IMR-90 (cell line): ENCODE measurements at regions not wholly inside any gene's neighbourhood (a gene's known extent, or its start where the extent isn't known, plus 50 kb on each side); places are given as distances from the start of the nearest gene placed in this dataset.
"Not testable (repeated sequence)": the region's sequence is repeated elsewhere in the genome, so short reads cannot be mapped to it uniquely, and the experiment has no call there.

Source experiments
- ATAC-seq: fragments of 200-7000 bp; cut with Tn5 transposase; 2 replicates; pipeline ENCODE4 v1.9.1; 2020; ENCODE audit warnings: low read depth, mild to moderate bottlenecking, moderate library complexity
- BruUV-seq: library from RNA; stranded (reverse); fragments of 400-500 nt; replicated peaks from 2 replicates; lab custom pipeline; 2021; lab: Mats Ljungman, UMichigan
- CTCF ChIA-PET: fragments of 300-600 bp; formaldehyde crosslinking; extraction: SDS; loops from one replicate; lab custom pipeline; 2021; ENCODE audit warnings: antibody characterized with exemption; lab: Yijun Ruan, JAX
- POLR2A ChIA-PET: fragments of 300-600 bp; sonication (Branson Sonifier 250); formaldehyde crosslinking; loops from one replicate; lab custom pipeline; 2022; ENCODE audit warnings: antibody characterized with exemption; ENCODE audit not compliant: unreplicated experiment; lab: Charles Lee
- DNase-seq: peaks from one replicate; pipeline ENCODE4 v3.0.0; 2013
- H2AFZ ChIP-seq: replicated peaks from 2 replicates; pipeline ENCODE3; 2013; ENCODE audit warnings: low read length, mild to moderate bottlenecking; ENCODE audit not compliant: poor library complexity
- H2AK5ac ChIP-seq: 2 replicates; pipeline ENCODE4 v1.6.1; 2013; ENCODE audit warnings: low read depth, low read length, inconsistent platforms
- H2AK9ac ChIP-seq: replicated peaks from 2 replicates; pipeline ENCODE3; 2013; ENCODE audit warnings: mild to moderate bottlenecking, low read depth, low read length, moderate library complexity; ENCODE audit not compliant: poor library complexity
- H2BK120ac ChIP-seq: 2 replicates; pipeline ENCODE4 v1.6.1; 2013; ENCODE audit warnings: low read depth, low read length, inconsistent platforms
- H2BK15ac ChIP-seq: 3 replicates; pipeline ENCODE4 v1.6.1; 2013; ENCODE audit warnings: low read depth, low read length, inconsistent platforms
- H2BK20ac ChIP-seq: 2 replicates; pipeline ENCODE4 v1.6.1; 2013; ENCODE audit warnings: low read depth, mild to moderate bottlenecking, inconsistent platforms, low read length, moderate library complexity
- H2BK5ac ChIP-seq: 2 replicates; pipeline ENCODE4 v1.6.1; 2013; ENCODE audit warnings: mild to moderate bottlenecking, low read depth, low read length, inconsistent platforms; ENCODE audit not compliant: poor library complexity, severe bottlenecking
- H3K14ac ChIP-seq: replicated peaks from 2 replicates; pipeline ENCODE4 v1.6.1; 2013; ENCODE audit warnings: low read depth, low read length, inconsistent platforms
- H3K18ac ChIP-seq: 2 replicates; pipeline ENCODE4 v1.6.1; 2013; ENCODE audit warnings: low read depth, low read length, control low read depth
- H3K23ac ChIP-seq: 2 replicates; pipeline ENCODE4 v1.6.1; 2013; ENCODE audit warnings: low read depth, low read length, inconsistent platforms
- H3K27ac ChIP-seq: 2 replicates; pipeline ENCODE4 v1.5.1; 2013; ENCODE audit warnings: mild to moderate bottlenecking, control low read depth, low read length; ENCODE audit not compliant: insufficient read depth
- H3K27me3 ChIP-seq: 2 replicates; pipeline ENCODE4 v1.6.1; 2013; ENCODE audit warnings: low read length; ENCODE audit not compliant: control insufficient read depth, insufficient read depth
- H3K36me3 ChIP-seq: 2 replicates; pipeline ENCODE4 v1.6.1; 2013; ENCODE audit warnings: low read length, mixed read lengths; ENCODE audit not compliant: control insufficient read depth, insufficient read depth
- H3K4ac ChIP-seq: 2 replicates; pipeline ENCODE4 v1.6.1; 2013; ENCODE audit warnings: low read depth, low read length, inconsistent platforms
- H3K4me1 ChIP-seq: 2 replicates; pipeline ENCODE4 v1.6.1; 2013; ENCODE audit warnings: low read length, mixed read lengths; ENCODE audit not compliant: control insufficient read depth, insufficient read depth
- H3K4me2 ChIP-seq: 2 replicates; pipeline ENCODE4 v1.6.1; 2013; ENCODE audit warnings: low read depth, mild to moderate bottlenecking, control low read depth, low read length, moderate library complexity
- H3K4me3 ChIP-seq: 2 replicates; pipeline ENCODE4 v1.5.1; 2013; ENCODE audit warnings: low read depth, mild to moderate bottlenecking, control low read depth, low read length, moderate library complexity; ENCODE audit not compliant: insufficient read depth
- H3K56ac ChIP-seq: 2 replicates; pipeline ENCODE4 v1.6.1; 2013; ENCODE audit warnings: low read length, inconsistent platforms; ENCODE audit not compliant: insufficient read depth; ENCODE audit errors: extremely low read depth
- H3K79me1 ChIP-seq, 2 experiments: 2 replicates each; pipeline ENCODE4 v1.6.1; 2013; ENCODE audit warnings: low read length in 2 of 2, inconsistent platforms in 1 of 2, low read depth in 1 of 2
- H3K9ac ChIP-seq: 2 replicates; pipeline ENCODE4 v1.6.1; 2013; ENCODE audit warnings: low read depth, low read length, control low read depth
- H3K9me1 ChIP-seq: 2 replicates; pipeline ENCODE4 v1.6.1; 2013; ENCODE audit warnings: low read length, inconsistent platforms; ENCODE audit not compliant: insufficient read depth
- H3K9me3 ChIP-seq: 2 replicates; pipeline ENCODE4 v1.6.1; 2013; ENCODE audit warnings: low read length; ENCODE audit not compliant: control insufficient read depth, insufficient read depth
- H4K20me1 ChIP-seq: 2 replicates; pipeline ENCODE4 v1.6.1; 2013; ENCODE audit warnings: low read length, inconsistent platforms; ENCODE audit not compliant: insufficient read depth
- H4K5ac ChIP-seq: 2 replicates; pipeline ENCODE4 v1.6.1; 2013; ENCODE audit warnings: mild to moderate bottlenecking, low read depth, low read length, control low read depth
- H4K8ac ChIP-seq, 2 experiments: 2 replicates each; pipeline ENCODE4 v1.6.1; 2013; ENCODE audit warnings: low read depth in 2 of 2, low read length in 2 of 2, control low read depth in 1 of 2, inconsistent platforms in 1 of 2
- H4K91ac ChIP-seq: 2 replicates; pipeline ENCODE4 v1.6.1; 2013; ENCODE audit warnings: low read depth, low read length, inconsistent platforms; ENCODE audit not compliant: insufficient read depth
- MAZ ChIP-seq: IDR thresholded peaks from 2 replicates; pipeline ENCODE4 v1.6.1; 2012; ENCODE audit warnings: low read depth, mild to moderate bottlenecking, low read length, improper control_type of control experiment, moderate library complexity, borderline replicate concordance
- WGBS, 2 experiments: methylation state at CpG; one replicate each; pipeline versions ENCODE4 v1.1.5 to v1.1.7; 2013; ENCODE audit warnings: missing lambda C conversion rate in 2 of 2; ENCODE audit not compliant: insufficient read length in 1 of 2; ENCODE audit errors: extremely low coverage in 2 of 2; 5-methylcytosine and 5-hydroxymethylcytosine counted together
- dilution Hi-C: fragments of 300-500 bp; cut with HindIII; formaldehyde crosslinking; loops from one replicate; pipeline ENCODE4 v1.14.3; 2018; ENCODE audit warnings: low sequenced_read_pairs; ENCODE audit not compliant: unreplicated experiment
- in situ Hi-C: fragments of 300-500 bp; cut with MboI; formaldehyde crosslinking; loops from 3 replicates; pipeline ENCODE4 v1.14.3; 2019; ENCODE audit warnings: low sequenced_read_pairs, inconsistent platforms, mixed read lengths
- intact Hi-C: fragments of 100-400 bp; cut with micrococcal nuclease; formaldehyde crosslinking; loops from 2 replicates; pipeline ENCODE4 v1.10.0; 2022
- TF ChIP-seq, protein P1 (sequence below): fragments of 150-350 bp; IDR thresholded peaks from 2 replicates; pipeline ENCODE4 v1.6.1; 2016; ENCODE audit warnings: low read depth, mild to moderate bottlenecking, low read length, moderate library complexity, borderline replicate concordance
- TF ChIP-seq, protein P2 (sequence below): conservative IDR thresholded peaks from 2 replicates; pipeline ENCODE4 v1.5.1; 2012; ENCODE audit warnings: mild to moderate bottlenecking, low read depth, low read length, improper control_type of control experiment

DNA sequence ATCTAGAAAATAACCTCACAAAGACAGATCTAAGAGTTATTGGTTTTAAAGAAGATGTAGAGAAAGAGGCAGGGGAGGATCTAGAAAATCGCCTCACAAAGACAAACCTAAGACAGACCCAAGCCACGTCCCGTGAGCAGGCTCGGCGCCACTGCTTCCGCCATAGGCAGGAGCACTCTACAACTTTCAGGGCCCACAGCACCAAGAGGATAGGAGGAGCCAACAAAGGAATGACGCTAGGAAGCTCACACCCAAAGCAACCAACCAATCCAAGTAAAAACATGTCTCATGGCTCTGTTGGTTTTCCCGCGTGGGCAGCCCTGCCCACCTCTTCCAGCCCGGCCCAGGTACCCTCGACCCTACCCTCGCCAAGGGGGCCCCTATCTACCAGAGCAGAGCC lies 4167.4 kb upstream of the OR11H1 start:
- no peak overlapping the region for H4K5ac ChIP-seq
- H3K27ac ChIP-seq, result no peak overlapping the region
- no peak overlapping the region for H2BK120ac ChIP-seq
- no peaks in the 10 kb centered on the region for H3K36me3 ChIP-seq
- no peak overlapping the region for H4K91ac ChIP-seq
- no peak overlapping the region for H2BK5ac ChIP-seq
- no peak for ATAC-seq
- WGBS, 2 experiments, result 48% methylated on average over 6 of the region's 12 CpGs; no CpG with 5 or more reads in 1 of the 2 experiments
- no peaks in the 10 kb centered on the region for H3K27me3 ChIP-seq
- H3K9me3 ChIP-seq, result peaks cover 6% of the 10 kb centered on the region
- DNase-seq, result no peak
- dilution Hi-C loops, result no loop called here
- ChIA-PET CTCF (no interaction called here), POLR2A (no interaction called here)
- no peak overlapping the region for H3K23ac ChIP-seq
- no peak overlapping the region for H3K4ac ChIP-seq
- H4K20me1 ChIP-seq, result no peaks in the 10 kb centered on the region
- no peaks in the 10 kb centered on the region for H3K4me1 ChIP-seq
- H3K14ac ChIP-seq, result no peak overlapping the region
- H3K56ac ChIP-seq, result no peak overlapping the region
- no peak overlapping the region for H2BK20ac ChIP-seq
- no peaks in the 10 kb centered on the region for H3K9me1 ChIP-seq
- no peak overlapping the region for H2BK15ac ChIP-seq
- H3K9ac ChIP-seq, result no peak overlapping the region
- TF ChIP-seq, protein P1, sequence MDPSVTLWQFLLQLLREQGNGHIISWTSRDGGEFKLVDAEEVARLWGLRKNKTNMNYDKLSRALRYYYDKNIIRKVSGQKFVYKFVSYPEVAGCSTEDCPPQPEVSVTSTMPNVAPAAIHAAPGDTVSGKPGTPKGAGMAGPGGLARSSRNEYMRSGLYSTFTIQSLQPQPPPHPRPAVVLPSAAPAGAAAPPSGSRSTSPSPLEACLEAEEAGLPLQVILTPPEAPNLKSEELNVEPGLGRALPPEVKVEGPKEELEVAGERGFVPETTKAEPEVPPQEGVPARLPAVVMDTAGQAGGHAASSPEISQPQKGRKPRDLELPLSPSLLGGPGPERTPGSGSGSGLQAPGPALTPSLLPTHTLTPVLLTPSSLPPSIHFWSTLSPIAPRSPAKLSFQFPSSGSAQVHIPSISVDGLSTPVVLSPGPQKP, result no peak
- no peak for TF ChIP-seq MAZ
- TF ChIP-seq, protein P2, sequence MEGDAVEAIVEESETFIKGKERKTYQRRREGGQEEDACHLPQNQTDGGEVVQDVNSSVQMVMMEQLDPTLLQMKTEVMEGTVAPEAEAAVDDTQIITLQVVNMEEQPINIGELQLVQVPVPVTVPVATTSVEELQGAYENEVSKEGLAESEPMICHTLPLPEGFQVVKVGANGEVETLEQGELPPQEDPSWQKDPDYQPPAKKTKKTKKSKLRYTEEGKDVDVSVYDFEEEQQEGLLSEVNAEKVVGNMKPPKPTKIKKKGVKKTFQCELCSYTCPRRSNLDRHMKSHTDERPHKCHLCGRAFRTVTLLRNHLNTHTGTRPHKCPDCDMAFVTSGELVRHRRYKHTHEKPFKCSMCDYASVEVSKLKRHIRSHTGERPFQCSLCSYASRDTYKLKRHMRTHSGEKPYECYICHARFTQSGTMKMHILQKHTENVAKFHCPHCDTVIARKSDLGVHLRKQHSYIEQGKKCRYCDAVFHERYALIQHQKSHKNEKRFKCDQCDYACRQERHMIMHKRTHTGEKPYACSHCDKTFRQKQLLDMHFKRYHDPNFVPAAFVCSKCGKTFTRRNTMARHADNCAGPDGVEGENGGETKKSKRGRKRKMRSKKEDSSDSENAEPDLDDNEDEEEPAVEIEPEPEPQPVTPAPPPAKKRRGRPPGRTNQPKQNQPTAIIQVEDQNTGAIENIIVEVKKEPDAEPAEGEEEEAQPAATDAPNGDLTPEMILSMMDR, result no peak
- intact Hi-C loops, result no loop called here
- no peaks in the 10 kb centered on the region for H3K79me1 ChIP-seq
- BruUV-seq, result no TSS peak
- no peak overlapping the region for H2AK5ac ChIP-seq
- in situ Hi-C loops, result no loop called here
- no peak overlapping the region for H3K4me3 ChIP-seq
- no peak overlapping the region for H2AK9ac ChIP-seq
- H3K18ac ChIP-seq, result no peak overlapping the region
- no peak overlapping the region for H3K4me2 ChIP-seq
- H4K8ac ChIP-seq, result no peak overlapping the region
- no peak overlapping the region for H2AFZ ChIP-seq

GRCh38 chr22:11361496-11361895 lies 4166.5 kb upstream of the OR11H1 start:
- intact Hi-C loops, result not testable (repeated sequence)

More at GRCh38 chr22:11361496-11361895, 4166.5 kb upstream of the OR11H1 start:
- CTCF ChIA-PET, H3K9me3 ChIP-seq, H2AK9ac ChIP-seq, H3K18ac ChIP-seq, ATAC-seq, DNase-seq, BruUV-seq, H4K5ac ChIP-seq, H2BK20ac ChIP-seq, H3K14ac ChIP-seq, H4K20me1 ChIP-seq, H3K9ac ChIP-seq, dilution Hi-C loops, H3K4me1 ChIP-seq, H2BK5ac ChIP-seq, H3K9me1 ChIP-seq, H3K79me1 ChIP-seq, H2BK120ac ChIP-seq, H3K4me2 ChIP-seq, in situ Hi-C loops, POLR2A ChIA-PET, H4K91ac ChIP-seq, H2AFZ ChIP-seq, H3K27ac ChIP-seq, H3K56ac ChIP-seq, H3K23ac ChIP-seq, H3K36me3 ChIP-seq, H3K27me3 ChIP-seq, H3K4me3 ChIP-seq, H4K8ac ChIP-seq, H3K4ac ChIP-seq, H2AK5ac ChIP-seq, H2BK15ac ChIP-seq: not testable (repeated sequence)
- 43% methylated on average over 8 of the region's 10 CpGs; no CpG with 5 or more reads in 1 of the 2 experiments for WGBS, 2 experiments
